RPMI8226 (cell line): ENCODE measurements at regions not wholly inside any gene's neighbourhood (a gene's known extent, or its start where the extent isn't known, plus 50 kb on each side); places are given as distances from the start of the nearest gene placed in this dataset.
A peak's percentile ranks its signal among the peaks of the same experiment; 100 is the strongest.
"Not testable (repeated sequence)": the region's sequence is repeated elsewhere in the genome, so short reads cannot be mapped to it uniquely, and the experiment has no call there.

ENCODE experiments used
- DNase-seq: peaks from one replicate; pipeline ENCODE4 v3.0.0-alpha.2; 2015

DNA sequence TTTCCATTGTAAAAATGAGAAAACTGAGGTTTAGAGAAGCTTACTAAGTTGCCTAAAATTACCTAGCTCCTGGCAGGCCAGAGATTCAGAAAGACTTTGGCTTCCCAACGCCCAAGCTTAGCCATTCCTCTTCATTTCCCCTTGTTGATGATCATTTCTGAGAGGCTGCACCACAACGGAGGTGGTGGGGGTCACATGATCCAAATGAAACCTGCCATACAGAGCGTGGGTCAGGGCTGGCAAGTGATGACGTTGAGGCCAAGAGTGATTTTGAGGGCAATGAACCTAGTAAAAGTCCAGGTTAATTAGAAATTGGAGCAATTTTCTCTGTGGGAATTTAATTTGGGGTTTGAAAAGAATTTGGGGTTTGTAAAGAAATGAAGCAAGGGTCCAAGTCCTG, 109.9 kb downstream of the TMEM182 start:
- no peak for DNase-seq

DNA sequence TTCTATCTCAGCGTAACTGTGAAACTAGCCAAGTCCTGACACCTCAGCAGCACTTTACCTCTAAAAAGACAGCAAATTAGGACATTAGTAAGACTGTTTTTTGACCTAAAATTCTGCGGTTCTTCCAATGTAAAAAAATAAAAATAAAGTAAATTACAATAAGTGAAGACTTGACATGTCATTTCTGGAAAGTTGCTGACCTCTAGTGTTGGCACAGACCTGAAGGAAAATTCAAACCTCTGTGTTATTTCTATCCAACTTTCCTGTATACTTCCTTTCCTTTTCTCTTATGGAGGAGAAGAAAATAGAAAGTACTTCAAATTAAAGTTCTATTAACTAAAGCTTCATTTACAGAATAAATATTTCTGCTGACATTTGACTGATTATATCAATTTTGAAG, 110.6 kb downstream of the TMEM182 start:
- DNase-seq: no peak

DNA sequence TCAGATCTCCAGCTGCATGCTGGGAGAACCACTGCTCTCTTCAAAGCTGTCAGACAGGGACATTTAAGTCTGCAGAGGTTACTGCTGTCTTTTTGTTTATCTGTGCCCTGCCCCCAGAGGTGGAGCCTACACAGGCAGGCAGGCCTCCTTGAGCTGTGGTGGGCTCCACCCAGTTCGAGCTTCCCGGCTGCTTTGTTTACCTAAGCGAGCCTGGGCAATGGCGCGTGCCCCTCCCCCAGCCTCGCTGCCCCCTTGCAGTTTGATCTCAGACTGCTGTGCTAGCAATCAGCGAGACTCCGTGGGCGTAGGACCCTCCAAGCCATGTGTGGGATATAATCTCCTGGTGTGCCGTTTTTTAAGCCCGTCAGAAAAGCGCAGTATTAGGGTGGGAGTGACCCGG, 117.7 kb downstream of the TMEM182 start:
- DNase-seq: not testable (repeated sequence)

DNA sequence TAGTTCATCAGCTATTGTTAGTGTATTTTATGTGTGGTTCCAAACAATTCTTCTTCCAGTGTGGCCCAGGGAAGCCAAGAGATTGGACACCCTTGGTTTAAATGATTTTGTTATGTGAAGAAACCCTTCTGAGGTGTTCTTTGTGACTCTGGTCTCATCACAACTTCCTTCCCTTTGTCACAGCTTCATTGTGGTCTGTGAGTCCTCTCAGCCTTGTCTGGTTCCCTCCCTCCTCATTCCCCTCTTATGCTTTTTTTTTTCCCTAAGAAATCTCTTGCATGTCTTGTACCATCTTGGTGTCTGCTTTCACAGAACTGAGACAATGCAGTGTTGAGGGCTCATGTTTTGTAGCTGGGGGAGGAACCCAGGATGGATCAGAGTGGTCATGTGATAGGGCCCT, 118.9 kb downstream of the TMEM182 start:
- no peak for DNase-seq

DNA sequence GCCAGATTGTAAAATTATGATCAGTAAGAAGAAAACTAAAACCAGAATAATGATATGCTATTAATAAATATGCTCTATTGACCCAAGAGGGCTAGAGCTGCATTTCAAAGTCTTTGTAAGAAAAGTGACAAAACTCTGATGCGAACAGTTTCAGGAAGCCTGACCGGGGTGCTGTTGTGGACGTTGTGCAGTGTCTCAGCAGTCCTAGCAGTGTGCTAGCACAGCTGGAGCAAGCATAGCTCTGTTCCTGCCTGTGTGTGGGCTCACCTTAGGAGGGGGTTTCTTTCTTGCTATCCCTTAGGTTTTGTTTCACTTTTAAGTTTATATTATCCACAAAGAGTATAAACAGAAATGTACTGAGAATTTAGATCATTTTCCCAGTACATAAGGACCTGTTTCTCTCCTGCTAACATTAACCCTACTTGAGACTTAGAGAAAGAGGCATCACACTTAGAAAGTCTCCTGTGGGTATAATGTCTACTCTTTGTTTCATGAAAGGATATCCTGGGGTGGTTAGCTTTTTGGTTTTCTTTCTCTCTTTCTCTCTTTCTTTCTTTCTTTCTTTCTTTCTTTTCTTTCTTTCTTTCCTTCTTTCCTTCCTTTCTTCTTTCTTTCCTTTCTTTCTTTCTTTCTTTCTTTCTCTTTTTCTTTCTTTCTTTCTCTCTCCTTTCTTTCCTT, 124.5 kb downstream of the TMEM182 start:
- DNase-seq: no peak

DNA sequence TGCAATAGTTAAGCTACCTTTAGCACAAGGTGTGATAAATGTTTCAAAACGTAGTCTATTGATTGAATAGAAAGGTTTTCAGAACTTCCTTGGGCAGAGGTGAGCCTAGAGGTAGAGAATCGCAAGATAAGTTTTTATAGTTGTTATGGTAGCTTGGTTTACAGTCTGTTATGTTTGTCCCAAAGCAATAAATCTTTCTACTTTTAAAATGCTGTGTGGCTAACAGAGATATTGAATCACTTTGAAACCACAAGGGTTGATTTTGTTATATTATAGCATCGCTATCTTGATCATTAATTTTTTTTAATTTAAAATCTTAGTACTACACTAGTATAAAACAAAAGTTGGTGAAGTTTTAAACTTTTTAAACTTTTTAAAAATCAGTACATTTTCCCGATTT, 126.7 kb downstream of the TMEM182 start:
- no peak for DNase-seq

DNA sequence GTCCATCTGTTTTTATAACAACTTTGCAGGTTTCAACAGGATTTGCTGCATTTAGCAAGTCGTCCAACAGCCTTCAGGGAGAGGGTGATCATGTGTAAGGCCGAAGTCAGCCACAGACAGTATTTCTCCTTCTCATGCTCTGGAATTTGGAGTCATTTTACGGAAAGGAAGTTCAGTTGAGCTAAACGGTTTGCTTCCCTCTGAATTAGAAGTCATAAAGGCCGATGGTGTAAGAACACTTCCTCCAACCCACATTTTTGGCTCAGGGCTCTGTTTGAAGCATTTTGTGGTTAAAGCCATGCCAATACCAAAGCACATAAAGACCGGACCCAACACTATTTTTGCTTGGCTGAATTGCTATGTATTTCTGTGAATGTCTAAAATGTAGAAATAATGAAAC, 129.5 kb downstream of the TMEM182 start:
- no peak for DNase-seq

DNA sequence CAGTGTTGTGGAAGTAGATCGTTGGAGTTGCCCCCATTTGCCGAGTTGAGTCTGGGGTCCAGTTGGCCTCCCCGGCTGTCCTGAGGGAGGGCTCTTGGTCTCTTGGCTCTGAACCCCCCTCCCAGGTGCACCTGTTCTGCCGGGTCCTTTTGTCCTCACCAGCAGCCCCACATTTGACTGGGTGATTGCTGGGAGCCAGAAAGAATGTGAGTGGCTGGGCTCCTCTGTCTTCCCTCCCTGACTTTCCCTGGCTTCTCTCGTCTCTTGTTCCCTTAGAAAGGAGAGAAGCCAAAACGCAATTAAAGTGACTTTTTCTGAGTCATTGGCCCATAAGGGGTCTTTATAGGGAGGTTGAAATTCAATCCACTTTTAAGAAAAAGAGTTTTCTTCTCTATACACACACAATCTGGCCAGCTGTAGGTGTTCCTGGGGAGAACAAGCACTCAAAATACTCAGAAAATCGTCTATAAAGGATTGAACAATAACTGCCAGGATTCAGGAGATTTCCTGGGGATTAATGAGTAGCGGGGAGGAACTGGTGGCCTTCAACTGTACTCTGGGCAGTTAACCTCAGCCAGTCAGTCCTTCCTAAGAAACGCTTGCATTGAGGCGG, 131.0 kb downstream of the TMEM182 start:
- DNase-seq: no peak

DNA sequence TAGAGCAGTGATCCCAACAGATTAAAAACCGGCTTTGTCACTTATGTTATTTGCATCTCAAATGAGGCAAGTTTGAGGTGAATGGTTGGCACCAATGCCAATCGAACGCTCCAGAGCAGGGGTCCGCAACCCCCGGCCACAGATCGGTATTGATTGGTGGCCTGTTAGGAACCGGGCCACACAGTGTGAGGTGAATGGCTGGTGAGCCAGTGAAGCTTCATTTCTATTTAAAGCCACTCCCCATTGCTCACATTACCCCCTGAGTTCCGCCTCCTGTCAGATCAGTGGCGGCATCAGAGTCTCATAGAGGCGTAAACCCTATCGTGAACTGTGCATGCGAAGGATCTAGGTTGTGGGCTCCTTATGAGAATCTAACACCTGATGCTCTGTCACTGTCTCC, 132.0 kb downstream of the TMEM182 start:
- no peak for DNase-seq

DNA sequence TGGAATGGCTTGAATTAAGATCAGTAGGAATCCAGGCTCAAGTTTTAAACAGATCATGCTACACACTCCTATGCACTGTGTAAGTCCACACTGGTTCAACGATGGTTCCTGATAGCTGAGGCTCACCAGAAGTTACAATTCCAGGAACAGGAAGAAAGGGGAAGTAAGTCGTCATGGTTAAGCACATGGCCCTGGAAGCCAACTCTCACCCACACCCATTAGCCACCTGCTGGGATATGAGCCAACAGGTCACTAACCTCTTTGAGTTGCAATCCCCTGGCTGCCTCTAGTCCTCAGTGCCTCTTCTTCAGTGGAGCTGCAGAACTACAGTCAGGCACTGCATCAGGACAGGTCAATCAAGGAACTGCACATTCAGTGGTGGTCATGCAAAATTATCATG, 133.5 kb downstream of the TMEM182 start:
- DNase-seq: peak; percentile 68

DNA sequence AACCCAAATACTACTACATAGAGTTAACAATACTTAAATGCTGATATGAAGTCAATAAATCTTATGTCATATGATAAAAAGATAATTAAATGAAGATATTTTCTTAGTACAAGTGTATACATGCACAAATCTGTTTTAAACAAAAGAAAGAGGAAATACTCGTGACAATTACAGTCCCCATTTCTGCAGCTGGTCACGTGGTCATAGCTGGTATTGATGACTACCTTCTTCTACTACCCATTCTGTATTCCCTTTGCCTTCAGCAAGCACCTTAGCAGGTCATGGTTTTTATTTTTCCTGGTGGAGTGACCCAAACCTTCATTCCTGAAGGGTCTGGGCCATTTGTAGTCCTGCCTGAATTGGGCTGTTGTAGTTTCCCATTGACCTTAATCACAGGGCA, 147.4 kb downstream of the TMEM182 start:
- DNase-seq: not testable (repeated sequence)

DNA sequence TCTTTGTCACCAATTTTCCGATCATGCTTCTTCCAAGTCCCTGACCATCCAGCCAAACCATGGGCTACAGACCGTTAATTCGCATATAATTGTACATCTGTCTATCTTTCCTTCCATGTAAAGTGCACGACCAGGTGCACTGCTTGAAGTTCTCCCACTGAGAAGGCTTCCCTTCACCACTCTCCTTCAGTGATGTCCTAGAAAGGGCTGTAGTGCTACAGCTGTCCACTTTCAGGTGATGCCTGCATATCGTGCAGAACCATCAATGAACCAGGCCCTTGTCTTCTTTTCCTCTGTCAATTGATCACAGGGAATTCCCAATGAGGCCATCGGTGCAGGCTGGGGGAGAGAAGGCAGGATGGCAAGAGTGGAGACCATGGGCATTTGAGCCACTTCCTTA, 148.9 kb downstream of the TMEM182 start:
- no peak for DNase-seq

DNA sequence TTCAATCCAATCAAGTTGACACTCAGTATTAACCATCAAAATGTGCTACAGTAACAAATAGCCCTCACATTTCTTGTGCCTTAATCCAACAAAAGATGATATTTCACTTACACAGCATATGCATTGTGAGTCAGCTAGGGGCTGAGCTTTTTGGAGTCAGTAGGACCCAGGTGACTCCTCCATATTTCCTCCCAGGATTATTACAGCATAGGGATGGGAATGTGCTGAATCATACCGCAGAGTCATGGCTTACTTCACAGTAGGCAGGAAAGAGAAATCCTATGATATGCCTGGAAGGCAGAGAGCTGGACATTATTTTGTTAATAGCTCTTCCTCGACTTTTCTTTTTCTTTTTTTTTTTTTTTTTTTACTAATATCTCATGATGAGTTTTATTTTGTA, 153.3 kb downstream of the TMEM182 start:
- no peak for DNase-seq

DNA sequence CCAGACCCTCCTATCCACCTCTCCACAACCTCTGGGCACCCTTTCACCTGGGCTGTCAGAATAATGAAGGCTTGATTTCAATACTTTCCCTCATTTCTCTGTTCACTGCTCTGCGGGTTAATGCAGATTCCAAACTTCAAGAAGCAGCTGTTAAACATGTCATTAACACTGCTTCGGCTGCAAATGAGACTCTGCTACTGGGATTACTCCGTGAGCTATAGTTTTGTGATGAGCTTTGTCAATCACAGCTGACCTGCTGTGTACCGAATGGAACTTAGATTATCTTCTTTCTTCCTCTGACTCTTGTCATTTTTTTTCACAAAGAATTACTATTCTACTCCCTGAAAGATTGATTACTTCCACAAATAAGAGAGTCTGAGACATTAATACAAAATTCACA, 160.5 kb downstream of the TMEM182 start:
- no peak for DNase-seq

DNA sequence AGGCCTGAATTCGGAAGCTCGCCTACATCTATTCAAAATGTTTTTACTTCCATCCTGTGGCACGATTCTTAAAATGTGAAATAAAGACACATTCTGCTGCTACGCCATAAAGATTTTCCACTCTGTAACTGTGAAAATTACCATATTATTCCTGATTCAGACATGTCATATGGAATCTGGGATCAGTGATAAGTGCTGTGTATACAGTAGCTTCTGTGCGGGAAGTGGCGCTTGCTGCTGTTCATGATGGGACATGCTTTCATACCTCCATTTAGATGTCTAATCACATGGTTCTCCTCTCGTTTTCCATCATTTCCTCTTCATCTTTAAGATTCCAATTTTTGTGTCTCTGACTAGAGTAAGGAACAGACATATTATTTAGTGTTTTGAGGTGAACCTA, 163.2 kb downstream of the TMEM182 start:
- DNase-seq: no peak

DNA sequence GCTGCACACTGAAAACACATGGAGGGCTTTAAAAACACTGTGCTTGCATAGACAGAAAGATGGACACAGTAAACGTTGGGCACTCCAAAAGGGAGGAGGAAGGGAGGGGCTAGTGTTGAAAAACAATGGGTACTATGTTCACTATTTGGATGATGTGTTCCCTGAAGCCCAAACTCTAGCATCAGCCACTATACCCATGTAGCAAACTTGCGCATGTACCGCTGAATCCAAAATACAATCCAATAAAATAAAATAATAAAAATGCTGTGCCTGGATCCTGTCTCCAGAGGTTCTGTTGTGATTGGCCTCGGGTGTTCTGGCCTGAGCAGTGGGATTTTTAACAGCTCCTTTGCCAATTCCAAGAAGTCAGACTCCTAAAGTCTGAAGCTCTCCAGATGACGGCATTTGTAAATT, 166.0 kb downstream of the TMEM182 start:
- no peak for DNase-seq

DNA sequence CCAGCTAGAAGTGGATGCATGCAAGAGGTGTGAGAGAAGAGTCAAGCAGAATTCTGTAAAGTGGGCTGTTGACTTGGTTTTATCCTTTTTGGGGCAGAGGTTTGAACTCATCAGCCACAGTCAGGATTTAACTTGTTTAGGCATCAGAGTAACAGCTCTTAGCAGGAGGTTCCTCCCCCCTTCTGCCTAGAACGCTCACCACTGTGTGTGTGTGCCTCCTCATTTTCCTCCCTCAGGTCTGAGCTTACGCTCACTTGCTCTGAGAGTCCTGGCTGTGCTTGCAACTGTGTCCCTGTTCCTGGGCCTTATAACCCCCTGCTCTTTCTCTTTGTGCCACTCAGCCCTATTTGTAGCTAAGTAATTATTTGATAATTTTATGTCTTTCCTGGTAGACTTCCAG, 167.9 kb downstream of the TMEM182 start:
- no peak for DNase-seq

DNA sequence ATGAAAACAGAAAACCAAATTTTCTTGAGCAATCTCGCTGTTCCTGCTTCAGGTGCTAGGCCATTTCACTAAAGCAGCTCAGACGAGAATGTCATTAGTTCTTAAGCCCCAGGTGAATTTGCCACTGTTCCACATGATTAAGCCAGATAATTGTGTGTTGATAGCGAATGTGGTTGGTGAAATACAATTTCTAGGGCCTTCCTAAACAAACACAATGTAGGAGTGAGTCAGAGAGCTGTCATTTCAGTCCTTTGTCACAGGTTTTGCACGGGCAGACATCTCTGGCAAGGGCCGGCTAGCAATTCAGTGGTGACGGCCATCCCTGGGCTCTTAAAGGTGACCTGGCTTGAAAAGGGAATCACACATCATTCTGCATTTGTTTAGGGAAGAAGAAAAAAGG, 170.7 kb downstream of the TMEM182 start:
- DNase-seq: no peak

DNA sequence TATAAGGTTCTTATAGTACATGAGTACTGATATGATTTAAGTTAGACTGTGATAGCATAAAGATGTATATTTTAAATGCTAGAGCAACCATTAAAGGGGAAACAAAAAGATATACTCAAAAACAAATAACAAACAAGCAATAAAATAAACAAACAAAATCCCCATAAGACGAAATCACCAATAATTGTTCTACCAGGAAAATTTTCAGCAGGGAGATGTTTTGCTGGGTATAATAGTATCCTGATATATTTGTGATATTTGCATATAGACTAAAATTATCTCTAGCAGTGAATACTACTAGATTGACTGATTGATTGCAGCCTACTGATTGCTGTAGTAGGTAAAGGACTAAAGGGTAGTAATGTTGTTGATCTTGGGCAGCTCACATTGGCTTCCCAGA, 177.4 kb downstream of the TMEM182 start:
- DNase-seq: no peak

DNA sequence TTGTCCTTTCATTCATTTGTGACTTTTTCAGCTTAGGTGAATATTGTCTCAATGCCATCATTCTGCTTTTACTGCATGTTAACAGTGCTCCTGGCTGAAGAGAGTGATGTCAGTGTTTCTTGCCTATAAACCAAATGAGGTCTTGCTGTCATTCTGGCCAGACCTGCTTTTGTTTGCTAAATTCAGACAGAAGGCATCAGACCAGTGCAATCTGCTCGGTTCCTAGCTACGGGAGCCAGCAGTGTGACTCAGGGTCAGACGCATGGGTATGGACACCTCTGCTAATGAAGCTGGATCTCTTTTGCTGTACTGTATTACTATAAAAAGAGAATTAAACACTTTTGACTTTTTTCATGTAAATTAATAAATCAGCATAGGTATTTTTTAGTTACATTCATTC, 178.9 kb downstream of the TMEM182 start:
- DNase-seq: no peak

DNA sequence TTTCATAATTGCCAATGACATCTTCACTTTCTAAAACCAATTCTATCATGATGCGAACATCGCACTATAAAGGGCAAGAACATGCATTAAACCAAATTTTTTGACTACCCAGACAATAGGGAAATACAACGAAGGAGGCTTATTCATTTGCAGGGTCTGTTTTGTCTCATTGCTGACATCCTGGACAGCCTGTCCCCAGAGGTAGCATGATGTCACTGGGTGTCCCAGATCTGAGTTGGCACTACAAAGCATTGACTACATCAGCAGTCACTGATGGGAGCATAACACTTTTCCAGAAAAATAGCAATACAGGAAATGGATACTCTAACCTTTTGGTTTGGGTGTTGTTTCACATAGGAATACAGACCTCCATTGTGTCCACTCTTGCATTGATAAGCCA, 180.3 kb downstream of the TMEM182 start:
- DNase-seq: no peak

DNA sequence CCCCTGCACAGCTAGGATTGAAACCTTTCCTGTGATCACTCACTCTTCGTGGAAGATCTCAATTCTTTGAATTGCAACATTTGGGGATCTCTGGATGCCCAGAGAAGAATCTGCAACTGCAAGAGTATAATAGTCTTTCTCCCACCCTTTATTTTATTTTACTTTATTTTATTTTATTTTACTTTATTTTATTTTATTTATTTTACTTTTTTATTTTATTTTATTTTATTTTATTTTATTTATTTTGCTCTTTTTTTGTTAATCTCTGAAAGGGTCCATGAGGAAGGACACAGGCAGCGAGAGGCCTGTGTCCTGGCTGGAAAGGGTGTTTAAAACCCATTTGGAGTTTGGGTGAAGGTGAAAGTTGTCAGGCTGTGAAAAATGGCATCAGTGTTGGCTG, 181.4 kb downstream of the TMEM182 start:
- DNase-seq: no peak

DNA sequence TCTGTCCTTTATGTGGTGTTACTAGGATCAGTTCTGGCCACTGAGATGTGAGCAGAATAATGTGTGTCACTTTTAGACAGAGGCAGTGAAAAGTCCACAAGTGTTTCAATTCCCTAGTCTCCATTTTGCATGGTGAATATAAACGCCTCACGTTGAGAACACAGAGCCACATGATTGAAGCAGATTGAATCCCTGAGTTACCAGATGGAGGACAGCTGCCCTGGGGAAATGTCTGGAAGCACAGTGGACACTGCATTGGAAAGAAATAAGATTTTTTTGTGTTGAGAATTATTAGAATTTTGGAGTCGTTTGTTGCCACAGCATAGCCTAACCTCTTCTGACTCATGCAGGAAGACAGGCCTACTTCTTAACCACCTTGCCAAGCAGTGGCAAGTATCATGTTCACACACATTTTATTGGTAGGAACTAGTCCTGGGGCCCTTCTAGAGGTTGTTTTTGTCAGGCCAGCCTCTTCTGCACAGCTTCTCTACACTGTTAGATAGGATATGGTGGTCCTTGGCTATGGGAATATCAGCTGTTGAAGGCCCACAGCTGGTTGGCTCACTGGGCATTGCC, 188.6 kb downstream of the TMEM182 start:
- DNase-seq: no peak

DNA sequence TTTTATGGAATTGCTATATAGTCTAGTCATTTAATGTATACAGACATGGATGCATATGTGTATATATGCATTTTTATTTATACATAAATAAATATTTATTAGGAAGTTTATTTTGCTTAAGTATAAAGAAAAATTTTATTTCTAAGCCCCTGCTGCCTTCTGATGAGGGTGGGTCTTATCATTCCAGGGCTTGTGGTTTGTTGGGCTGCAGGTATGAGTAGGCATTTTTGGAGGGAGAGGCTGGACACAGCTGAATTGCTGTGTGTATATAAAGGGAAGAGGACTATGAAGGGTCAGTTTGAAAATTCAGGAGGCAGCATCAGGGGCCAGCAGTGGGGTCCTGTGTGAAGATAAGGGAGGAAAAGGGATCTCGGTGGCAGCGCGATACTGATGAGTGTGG, 189.4 kb downstream of the TMEM182 start:
- no peak for DNase-seq

DNA sequence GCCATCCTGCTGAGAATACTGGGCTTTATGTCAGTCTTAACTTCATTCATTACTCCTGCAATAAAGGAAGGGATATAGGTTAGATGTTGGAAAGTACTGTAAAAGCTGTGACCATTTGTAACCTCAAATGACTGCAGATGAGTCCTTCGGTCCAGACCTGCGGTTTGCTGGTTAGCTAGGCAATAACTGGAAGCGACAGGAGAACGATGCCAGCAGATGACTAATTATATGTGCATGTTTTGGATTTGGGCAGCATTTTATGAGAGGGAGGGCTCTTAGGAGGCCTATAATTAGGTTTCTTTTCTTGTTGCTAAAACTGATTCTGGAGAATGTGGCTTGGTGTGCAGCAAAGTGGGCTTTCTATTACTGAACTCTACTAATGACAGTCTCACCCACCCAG, 205.6 kb downstream of the TMEM182 start:
- DNase-seq: no peak
